Kidney epithelial cell (primary cell): ENCODE measurements at regions not wholly inside any gene's neighbourhood (a gene's known extent, or its start where the extent isn't known, plus 50 kb on each side); places are given as distances from the start of the nearest gene placed in this dataset.

Experiments used
- DNase-seq: peaks from one replicate; pipeline ENCODE4 v3.0.0-alpha.2; 2010; ENCODE audit warnings: low read depth
- H3K27me3 ChIP-seq: 2 replicates; pipeline ENCODE4 v1.6.0; 2011; ENCODE audit warnings: low read length; ENCODE audit not compliant: control insufficient read depth, insufficient read depth
- H3K36me3 ChIP-seq: 2 replicates; pipeline ENCODE4 v1.5.1; 2011; ENCODE audit warnings: low read length; ENCODE audit not compliant: control insufficient read depth, insufficient read depth
- H3K4me3 ChIP-seq: 2 replicates; pipeline ENCODE4 v1.5.1; 2011; ENCODE audit warnings: low read depth, mild to moderate bottlenecking, control low read depth, low read length
- CTCF ChIP-seq: IDR thresholded peaks from 2 replicates; pipeline ENCODE4 v1.5.1; 2011; ENCODE audit warnings: mild to moderate bottlenecking, moderate library complexity, low read length, control low read depth, inconsistent platforms; ENCODE audit not compliant: insufficient read depth, poor library complexity, severe bottlenecking

- DNase-seq = no peak
- TF ChIP-seq CTCF = no peak
- no peaks in the 10 kb centered on the region for H3K36me3 ChIP-seq
Observed at GRCh38 chr2:200158647-200159356, 147.7 kb upstream of the SPATS2L start.

GRCh38 chr2:200159357-200159707 lies 147.2 kb upstream of the SPATS2L start:
- TF ChIP-seq CTCF = no peak
- Histone ChIP-seq H3K27me3 (no peaks in the 10 kb centered on the region), H3K4me3 (no peak overlapping the region), H3K36me3 (no peaks in the 10 kb centered on the region)
- DNase-seq = no peak

More at GRCh38 chr2:200158647-200159356, 147.7 kb upstream of the SPATS2L start:
- H3K4me3 ChIP-seq = no peak overlapping the region
- H3K27me3 ChIP-seq = no peaks in the 10 kb centered on the region

- no peaks in the 10 kb centered on the region for H3K36me3 ChIP-seq
- DNase-seq = no peak
- H3K4me3 ChIP-seq = no peak overlapping the region
- TF ChIP-seq CTCF = no peak
- H3K27me3 ChIP-seq = no peaks in the 10 kb centered on the region
Observed at GRCh38 chr2:200159829-200160781, 146.4 kb upstream of the SPATS2L start.

- no peak for TF ChIP-seq CTCF
- no peak for DNase-seq
Observed at GRCh38 chr2:200161458-200161857, 145.0 kb upstream of the SPATS2L start.

GRCh38 chr2:200165687-200166086 lies 140.8 kb upstream of the SPATS2L start:
- TF ChIP-seq CTCF = no peak
- Histone ChIP-seq H3K4me3 (no peak overlapping the region), H3K27me3 (no peaks in the 10 kb centered on the region), H3K36me3 (no peaks in the 10 kb centered on the region)
- no peak for DNase-seq

More at GRCh38 chr2:200161458-200161857, 145.0 kb upstream of the SPATS2L start:
- Histone ChIP-seq H3K27me3 (no peaks in the 10 kb centered on the region), H3K36me3 (no peaks in the 10 kb centered on the region), H3K4me3 (no peak overlapping the region)
